IMR-90 (cell line): ENCODE measurements at regions not wholly inside any gene's neighbourhood (a gene's known extent, or its start where the extent isn't known, plus 50 kb on each side); places are given as distances from the start of the nearest gene placed in this dataset.

Source experiments
- BHLHE40 ChIP-seq: fragments of 150-350 bp; IDR thresholded peaks from 2 replicates; pipeline ENCODE4 v1.6.1; 2016; ENCODE audit warnings: mild to moderate bottlenecking, low read depth, low read length
- CEBPB ChIP-seq: IDR thresholded peaks from 2 replicates; pipeline ENCODE4 v1.6.1; 2012; ENCODE audit warnings: low read depth, low read length, improper control_type of control experiment
- CHD1 ChIP-seq: IDR thresholded peaks from 2 replicates; pipeline ENCODE4 v1.6.1; 2012; ENCODE audit warnings: low read depth, low read length, improper control_type of control experiment
- CTCF ChIP-seq: conservative IDR thresholded peaks from 2 replicates; pipeline ENCODE4 v1.5.1; 2012; ENCODE audit warnings: mild to moderate bottlenecking, low read depth, low read length, improper control_type of control experiment
- ELK1 ChIP-seq: fragments of 150-350 bp; IDR thresholded peaks from 2 replicates; pipeline ENCODE4 v1.6.1; 2016; ENCODE audit warnings: low read depth, mild to moderate bottlenecking, low read length, moderate library complexity, borderline replicate concordance
- FOS ChIP-seq: fragments of 150-350 bp; IDR thresholded peaks from 2 replicates; pipeline ENCODE4 v1.6.1; 2016; ENCODE audit warnings: low read depth, low read length
- MAZ ChIP-seq: IDR thresholded peaks from 2 replicates; pipeline ENCODE4 v1.6.1; 2012; ENCODE audit warnings: low read depth, mild to moderate bottlenecking, low read length, improper control_type of control experiment, moderate library complexity, borderline replicate concordance
- NFE2L2 ChIP-seq: fragments of 150-350 bp; IDR thresholded peaks from 2 replicates; pipeline ENCODE4 v1.6.1; 2016; ENCODE audit warnings: low read depth, mild to moderate bottlenecking, low read length
- POLR2A ChIP-seq: IDR thresholded peaks from 2 replicates; pipeline ENCODE4 v1.6.1; 2012; ENCODE audit warnings: mild to moderate bottlenecking, low read depth, low read length
- RAD21 ChIP-seq: IDR thresholded peaks from 2 replicates; pipeline ENCODE4 v1.6.1; 2012; ENCODE audit warnings: low read length, improper control_type of control experiment
- RCOR1 ChIP-seq: IDR thresholded peaks from 2 replicates; pipeline ENCODE4 v1.6.1; 2012; ENCODE audit warnings: mild to moderate bottlenecking, low read length, improper control_type of control experiment; ENCODE audit not compliant: insufficient replicate concordance
- RFX5 ChIP-seq: IDR thresholded peaks from 2 replicates; pipeline ENCODE4 v1.8.0; 2012; ENCODE audit warnings: low read depth, mild to moderate bottlenecking, low read length, moderate library complexity
- SMC3 ChIP-seq: fragments of 150-350 bp; IDR thresholded peaks from 2 replicates; pipeline ENCODE4 v1.6.1; 2016; ENCODE audit warnings: low read depth, mild to moderate bottlenecking, antibody characterized with exemption, low read length, moderate library complexity
- USF2 ChIP-seq: fragments of 150-350 bp; IDR thresholded peaks from 2 replicates; pipeline ENCODE4 v1.6.1; 2017; ENCODE audit warnings: mild to moderate bottlenecking, antibody characterized with exemption, low read length, low read depth

- no peak for TF ChIP-seq CTCF
- TF ChIP-seq POLR2A: no peak
- TF ChIP-seq BHLHE40: no peak
- TF ChIP-seq RAD21: no peak
- TF ChIP-seq ELK1: no peak
- TF ChIP-seq USF2: no peak
- TF ChIP-seq CEBPB: no peak
- no peak for TF ChIP-seq MAZ
- no peak for TF ChIP-seq SMC3
- TF ChIP-seq RFX5: no peak
- TF ChIP-seq CHD1: no peak
- no peak for TF ChIP-seq RCOR1
- TF ChIP-seq FOS: no peak
- TF ChIP-seq NFE2L2: no peak
Measured at GRCh38 chr4:66633477-66633876, 911.8 kb downstream of the CENPC start.
